Colonic mucosa (tissue), 4 donors: ENCODE measurements at regions not wholly inside any gene's neighbourhood (a gene's known extent, or its start where the extent isn't known, plus 50 kb on each side); places are given as distances from the start of the nearest gene placed in this dataset.

Source experiments
- DNase-seq: peaks from one replicate; pipeline ENCODE4 v3.0.0-alpha.2; 2020
- H3K27ac ChIP-seq: fragments of 200-600 bp; one replicate; pipeline ENCODE4 v1.8.0; 2021
- H3K27me3 ChIP-seq: fragments of 200-600 bp; one replicate; pipeline ENCODE4 v1.8.0; 2021
- H3K36me3 ChIP-seq: fragments of 200-600 bp; one replicate; pipeline ENCODE4 v1.8.0; 2021
- H3K4me1 ChIP-seq: fragments of 200-600 bp; one replicate; pipeline ENCODE4 v1.8.0; 2021; ENCODE audit warnings: mild to moderate bottlenecking
- H3K4me3 ChIP-seq: fragments of 200-600 bp; one replicate; pipeline ENCODE4 v1.8.0; 2021
- H3K9ac ChIP-seq, 2 donors: one replicate each; pipeline ENCODE4 v1.7.0; 2013; ENCODE audit warnings: control low read depth in 2 of 2, low read depth in 2 of 2, low read length in 2 of 2
- H3K9me3 ChIP-seq: fragments of 200-600 bp; one replicate; pipeline ENCODE4 v1.8.0; 2021
- CTCF ChIP-seq: fragments of 200-600 bp; IDR thresholded peaks from one replicate; pipeline ENCODE4 v1.8.0; 2022; ENCODE audit warnings: antibody characterized with exemption, mild to moderate bottlenecking
- intact Hi-C: fragments of 100-400 bp; cut with DNase I; formaldehyde crosslinking; loops from one replicate; pipeline ENCODE4 v1.14.1; 2022
- donor health status: healthy.
- donor health status: DM: no; HTN: no; CAD: no.
- donor health status: DM: no; HTN: no; CAD: no.

DNA sequence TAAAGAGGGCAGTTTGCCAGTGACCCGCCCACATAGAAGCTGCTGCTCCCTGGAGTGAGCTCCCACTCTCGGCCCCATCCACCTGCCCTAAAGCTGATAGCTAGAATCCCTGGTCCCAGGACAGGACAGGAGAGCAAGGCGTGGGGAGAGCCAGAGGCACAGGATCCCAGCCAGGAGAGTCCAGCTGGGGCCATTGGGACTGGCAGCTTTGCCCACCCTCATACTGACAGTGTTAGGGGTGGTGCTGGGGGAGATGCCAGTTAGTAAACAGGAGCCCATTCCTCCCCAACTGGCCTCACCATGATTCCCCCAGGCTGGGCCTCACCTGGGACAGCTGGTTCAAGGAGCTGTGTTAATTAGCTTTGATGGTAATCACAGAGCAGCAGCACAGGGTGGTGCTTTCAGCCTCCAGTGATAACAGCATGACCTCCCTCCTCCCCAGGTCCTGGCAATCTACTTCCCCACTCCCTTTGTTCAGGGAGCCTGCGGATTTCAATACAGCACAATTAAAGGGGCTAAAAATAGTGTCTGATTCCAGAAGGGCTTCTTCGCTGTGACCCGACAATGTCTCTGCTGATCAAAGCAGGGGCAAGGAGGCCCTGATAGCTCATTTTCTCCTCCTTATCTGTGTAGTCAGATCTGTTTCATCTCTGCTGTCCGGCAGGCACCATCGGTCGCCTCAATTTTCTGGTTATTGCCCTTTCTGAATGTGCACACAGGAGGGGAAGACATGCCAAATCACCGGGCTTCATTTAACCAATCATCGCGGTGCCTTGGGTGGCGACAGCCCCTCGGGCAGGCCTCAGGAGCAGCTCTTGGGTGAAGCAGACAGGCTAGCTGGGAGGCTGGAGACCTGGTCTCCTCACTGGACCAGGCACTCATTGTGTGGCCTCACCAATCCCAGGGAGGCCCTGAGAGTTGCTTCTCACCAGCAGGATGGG, 119.9 kb upstream of the TEX51 start:
- no peaks in the 10 kb centered on the region for H3K9me3 ChIP-seq
- no peaks in the 10 kb centered on the region for H3K36me3 ChIP-seq
- H3K4me3 ChIP-seq, result no peak overlapping the region
- intact Hi-C loops, result loop anchor here (5.0 to 10.0 kb wide), 2 partner anchors 252 to 1024 kb away; no protein-coding TSS in a partner anchor
- H3K27ac ChIP-seq, result no peak overlapping the region
- no peak for DNase-seq
- H3K9ac ChIP-seq, result no peak overlapping the region
- no peak for TF ChIP-seq CTCF
- no peaks in the 10 kb centered on the region for H3K4me1 ChIP-seq
- H3K27me3 ChIP-seq, result no peaks in the 10 kb centered on the region

GRCh38 chr2:126781206-126781605, 117.5 kb upstream of the TEX51 start:
- H3K9ac ChIP-seq, result no peak overlapping the region
- no peaks in the 10 kb centered on the region for H3K36me3 ChIP-seq
- H3K9me3 ChIP-seq, result no peaks in the 10 kb centered on the region
- H3K27ac ChIP-seq, result no peak overlapping the region
- no peak for TF ChIP-seq CTCF
- no peak for DNase-seq
- no peaks in the 10 kb centered on the region for H3K27me3 ChIP-seq
- H3K4me1 ChIP-seq, result no peaks in the 10 kb centered on the region
- intact Hi-C loops, result no loop called here
- no peak overlapping the region for H3K4me3 ChIP-seq

DNA sequence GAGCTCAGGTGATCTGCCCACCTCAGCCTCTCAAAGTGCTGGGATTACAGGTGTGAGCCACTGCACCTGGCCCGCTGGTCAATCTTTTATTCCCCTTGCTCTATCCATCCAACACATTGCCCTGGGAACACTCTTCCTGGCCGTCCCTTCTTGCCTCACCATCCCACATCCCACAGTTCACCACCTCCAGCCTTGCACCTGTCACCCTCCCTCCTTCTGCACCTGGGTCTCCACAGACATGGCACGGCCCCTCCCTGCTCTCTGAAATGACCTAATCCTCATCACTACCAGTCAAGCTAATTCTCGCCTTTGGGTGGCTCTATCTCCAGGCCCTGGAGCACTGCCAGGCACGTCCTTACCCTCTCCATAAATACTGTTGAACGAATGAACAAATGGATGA, 116.9 kb upstream of the TEX51 start:
- Histone ChIP-seq H3K9ac (no peak overlapping the region), H3K9me3 (no peaks in the 10 kb centered on the region), H3K4me1 (no peaks in the 10 kb centered on the region), H3K27me3 (no peaks in the 10 kb centered on the region), H3K36me3 (no peaks in the 10 kb centered on the region), H3K27ac (no peak overlapping the region), H3K4me3 (no peak overlapping the region)
- intact Hi-C loops, result no loop called here
- TF ChIP-seq CTCF, result no peak
- DNase-seq, result no peak

GRCh38 chr2:126782648-126783047, 116.0 kb upstream of the TEX51 start:
- intact Hi-C loops, result no loop called here
- no peak for DNase-seq
- Histone ChIP-seq H3K36me3 (no peaks in the 10 kb centered on the region), H3K4me3 (no peak overlapping the region), H3K27me3 (no peaks in the 10 kb centered on the region), H3K27ac (no peak overlapping the region), H3K4me1 (no peaks in the 10 kb centered on the region), H3K9ac (no peak overlapping the region), H3K9me3 (no peaks in the 10 kb centered on the region)
- TF ChIP-seq CTCF, result no peak

- H3K36me3 ChIP-seq, result no peaks in the 10 kb centered on the region
- no peak for DNase-seq
Measured at GRCh38 chr2:126783341-126783740, 115.3 kb upstream of the TEX51 start.

More at GRCh38 chr2:126783341-126783740, 115.3 kb upstream of the TEX51 start:
- Histone ChIP-seq H3K27me3 (no peaks in the 10 kb centered on the region), H3K4me3 (no peak overlapping the region), H3K4me1 (no peaks in the 10 kb centered on the region), H3K9ac (no peak overlapping the region), H3K9me3 (no peaks in the 10 kb centered on the region), H3K27ac (no peak overlapping the region)
- TF ChIP-seq CTCF, result no peak
- intact Hi-C loops, result no loop called here
